MCF 10A (cell line): ENCODE measurements at regions not wholly inside any gene's neighbourhood (a gene's known extent, or its start where the extent isn't known, plus 50 kb on each side); places are given as distances from the start of the nearest gene placed in this dataset.

Source experiments
- BruUV-seq: library from RNA; stranded (reverse); fragments of 400-500 nt; replicated peaks from 2 replicates; lab custom pipeline; 2021; lab: Mats Ljungman, UMichigan
- CTCF ChIA-PET: fragments of 300-600 bp; sonication (Branson Sonifier 250); formaldehyde crosslinking; extraction: SDS; loops from one replicate; lab custom pipeline; 2021; ENCODE audit warnings: antibody characterized with exemption, inconsistent platforms; lab: Yijun Ruan, JAX
- POLR2A ChIA-PET: fragments of 300-600, 350-650 bp; sonication (Branson Sonifier 250); formaldehyde crosslinking; extraction: SDS; loops from one replicate; lab custom pipeline; 2020; ENCODE audit warnings: antibody characterized with exemption, inconsistent platforms; lab: Yijun Ruan, JAX
- DNase-seq: peaks from one replicate; pipeline ENCODE4 v3.0.0-alpha.2; 2018; ENCODE audit not compliant: unreplicated experiment
- H3K27ac Mint-ChIP-seq: one replicate; pipeline ENCODE4 v1.8.0; 2022; ENCODE audit warnings: mild to moderate bottlenecking, low read depth, mixed read lengths; ENCODE audit not compliant: unreplicated experiment
- H3K27me3 Mint-ChIP-seq: one replicate; pipeline ENCODE4 v1.8.0; 2022; ENCODE audit warnings: mixed read lengths; ENCODE audit not compliant: insufficient read depth, unreplicated experiment
- H3K36me3 Mint-ChIP-seq: one replicate; pipeline ENCODE4 v1.8.0; 2022; ENCODE audit warnings: mild to moderate bottlenecking, moderate library complexity, mixed read lengths; ENCODE audit not compliant: insufficient read depth, unreplicated experiment
- H3K4me1 Mint-ChIP-seq: one replicate; pipeline ENCODE4 v1.8.0; 2022; ENCODE audit warnings: mixed read lengths; ENCODE audit not compliant: insufficient read depth, unreplicated experiment
- H3K4me3 Mint-ChIP-seq: one replicate; pipeline ENCODE4 v1.8.0; 2022; ENCODE audit warnings: mild to moderate bottlenecking, moderate library complexity, mixed read lengths; ENCODE audit not compliant: unreplicated experiment
- H3K9me3 Mint-ChIP-seq: one replicate; pipeline ENCODE4 v1.8.0; 2022; ENCODE audit warnings: mixed read lengths; ENCODE audit not compliant: unreplicated experiment
- intact Hi-C: fragments of 100-400 bp; cut with micrococcal nuclease; formaldehyde crosslinking; loops from 2 replicates; pipeline ENCODE4 v1.14.1; 2022
- TF ChIP-seq, protein P1 (sequence below): fragments of 200-600 bp; IDR thresholded peaks from one replicate; pipeline ENCODE4 v1.8.0; 2022; ENCODE audit warnings: antibody characterized with exemption, mild to moderate bottlenecking; ENCODE audit not compliant: unreplicated experiment

DNA sequence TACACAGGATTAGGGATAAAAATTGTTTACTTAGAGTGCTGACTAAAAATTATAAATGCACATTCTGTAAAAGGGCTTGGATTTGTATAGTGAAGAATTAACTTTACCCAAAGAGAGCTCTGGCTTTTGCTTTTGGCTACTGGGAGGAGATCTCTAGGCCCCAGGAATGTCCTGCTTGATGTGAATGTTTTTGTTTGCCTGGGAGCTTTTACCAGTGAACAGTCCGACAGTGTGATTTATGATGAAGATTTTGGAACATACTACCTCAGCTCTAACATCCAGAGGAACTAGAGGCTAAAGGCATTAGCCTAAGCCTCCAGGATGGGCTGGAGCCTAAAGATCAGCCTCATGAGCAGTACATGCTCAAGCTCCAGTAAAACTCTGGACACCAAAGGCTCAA, 103.7 kb upstream of the RFX3 start:
- POLR2A ChIA-PET: no interaction called here

DNA sequence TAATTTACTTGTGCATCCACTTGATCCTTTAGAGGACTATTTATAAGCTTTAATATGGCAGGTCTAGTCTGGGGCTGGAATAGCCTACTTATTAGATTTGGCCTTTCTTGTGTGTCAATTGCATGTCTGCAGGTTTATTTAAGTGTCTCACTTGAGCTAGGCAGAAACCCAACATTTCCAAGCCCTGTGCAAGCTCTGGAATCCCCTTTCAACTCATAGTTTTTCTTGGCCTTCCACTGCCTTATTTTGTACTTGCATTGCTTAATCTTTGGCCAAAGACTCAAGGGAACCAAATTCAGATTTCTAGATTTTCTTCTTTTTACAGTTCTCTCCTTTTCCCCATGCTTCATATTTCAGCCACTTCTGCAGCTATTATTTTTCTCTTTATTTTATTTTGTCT, 102.4 kb upstream of the RFX3 start:
- no peak overlapping the region for H3K27ac Mint-ChIP-seq

More for the DNA sequence above, 103.7 kb upstream of the RFX3 start:
- Mint-ChIP-seq H3K9me3 (no peaks in the 10 kb centered on the region), H3K4me1 (no peaks in the 10 kb centered on the region), H3K36me3 (no peaks in the 10 kb centered on the region), H3K4me3 (no peak overlapping the region), H3K27ac (no peak overlapping the region), H3K27me3 (no peaks in the 10 kb centered on the region)
- no peak for DNase-seq
- TF ChIP-seq, protein P1, sequence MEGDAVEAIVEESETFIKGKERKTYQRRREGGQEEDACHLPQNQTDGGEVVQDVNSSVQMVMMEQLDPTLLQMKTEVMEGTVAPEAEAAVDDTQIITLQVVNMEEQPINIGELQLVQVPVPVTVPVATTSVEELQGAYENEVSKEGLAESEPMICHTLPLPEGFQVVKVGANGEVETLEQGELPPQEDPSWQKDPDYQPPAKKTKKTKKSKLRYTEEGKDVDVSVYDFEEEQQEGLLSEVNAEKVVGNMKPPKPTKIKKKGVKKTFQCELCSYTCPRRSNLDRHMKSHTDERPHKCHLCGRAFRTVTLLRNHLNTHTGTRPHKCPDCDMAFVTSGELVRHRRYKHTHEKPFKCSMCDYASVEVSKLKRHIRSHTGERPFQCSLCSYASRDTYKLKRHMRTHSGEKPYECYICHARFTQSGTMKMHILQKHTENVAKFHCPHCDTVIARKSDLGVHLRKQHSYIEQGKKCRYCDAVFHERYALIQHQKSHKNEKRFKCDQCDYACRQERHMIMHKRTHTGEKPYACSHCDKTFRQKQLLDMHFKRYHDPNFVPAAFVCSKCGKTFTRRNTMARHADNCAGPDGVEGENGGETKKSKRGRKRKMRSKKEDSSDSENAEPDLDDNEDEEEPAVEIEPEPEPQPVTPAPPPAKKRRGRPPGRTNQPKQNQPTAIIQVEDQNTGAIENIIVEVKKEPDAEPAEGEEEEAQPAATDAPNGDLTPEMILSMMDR: no peak
- no TSS peak for BruUV-seq
- intact Hi-C loops: no loop called here
- CTCF ChIA-PET: no interaction called here

DNA sequence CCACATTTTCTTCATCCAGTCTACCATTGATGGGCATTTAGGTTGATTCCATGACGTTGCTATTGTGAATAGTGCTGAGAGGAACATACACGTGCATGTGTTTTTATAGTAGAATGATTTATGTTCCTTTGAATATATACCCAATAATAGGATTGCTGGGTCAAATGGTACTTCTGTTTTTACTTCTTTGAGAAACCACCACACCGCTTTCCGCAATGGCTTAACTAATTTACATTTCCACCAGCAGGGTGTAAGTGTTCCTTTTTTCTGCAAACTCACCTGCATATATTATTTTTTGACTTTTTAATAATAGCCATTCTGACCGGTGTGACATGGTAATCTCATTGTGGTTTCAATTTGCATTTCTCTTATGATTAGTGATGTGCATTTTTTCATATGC, 82.2 kb upstream of the RFX3 start:
- no peak overlapping the region for H3K4me3 Mint-ChIP-seq
- CTCF ChIA-PET: no interaction called here
- POLR2A ChIA-PET: no interaction called here
- H3K27me3 Mint-ChIP-seq: no peaks in the 10 kb centered on the region
- no peaks in the 10 kb centered on the region for H3K4me1 Mint-ChIP-seq
- intact Hi-C loops: no loop called here
- no peak overlapping the region for H3K27ac Mint-ChIP-seq
- no peaks in the 10 kb centered on the region for H3K9me3 Mint-ChIP-seq
- TF ChIP-seq, protein P1: no peak
- BruUV-seq: no TSS peak
- no peaks in the 10 kb centered on the region for H3K36me3 Mint-ChIP-seq
- DNase-seq: no peak

More for the DNA sequence above, 102.4 kb upstream of the RFX3 start:
- Mint-ChIP-seq H3K36me3 (no peaks in the 10 kb centered on the region), H3K4me3 (no peak overlapping the region), H3K27me3 (no peaks in the 10 kb centered on the region), H3K9me3 (peaks cover 2% of the 10 kb centered on the region), H3K4me1 (no peaks in the 10 kb centered on the region)
- POLR2A ChIA-PET: no interaction called here
- CTCF ChIA-PET: interaction anchor here (0.6 to 1.0 kb wide), 2 partner anchors 17 to 187 kb away, joined by 3 to 5 read pairs; no protein-coding TSS in a partner anchor
- intact Hi-C loops: no loop called here
- DNase-seq: no peak
- no TSS peak for BruUV-seq
- TF ChIP-seq, protein P1: no peak

DNA sequence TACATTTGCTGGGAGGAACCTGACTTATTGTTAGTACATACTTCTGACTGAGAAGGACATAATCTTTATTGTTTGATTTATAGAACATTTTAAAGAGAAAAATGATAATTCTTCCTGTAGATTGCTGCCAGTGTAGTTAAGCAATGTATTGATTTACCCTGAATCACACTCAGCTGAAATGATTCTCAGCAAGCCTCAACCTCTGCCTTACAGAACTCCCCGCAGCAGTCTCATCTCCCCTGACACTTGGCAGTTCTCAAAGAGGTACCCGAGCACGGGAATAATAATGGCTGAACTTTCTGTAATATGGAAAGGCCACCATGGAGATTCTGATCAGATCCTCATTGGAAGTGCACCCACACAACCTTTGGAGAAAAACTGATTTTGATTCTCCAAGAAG, 74.9 kb upstream of the RFX3 start:
- Mint-ChIP-seq H3K4me3 (no peak overlapping the region), H3K4me1 (no peaks in the 10 kb centered on the region), H3K27ac (no peak overlapping the region), H3K27me3 (no peaks in the 10 kb centered on the region), H3K9me3 (peaks cover 6% of the 10 kb centered on the region), H3K36me3 (no peaks in the 10 kb centered on the region)
- BruUV-seq: no TSS peak
- TF ChIP-seq, protein P1: no peak
- CTCF ChIA-PET: interaction anchor here (1.4 kb wide), 1 partner anchor 9 kb away, joined by 4 read pairs; no protein-coding TSS in a partner anchor
- intact Hi-C loops: no loop called here
- POLR2A ChIA-PET: no interaction called here
- no peak for DNase-seq
